ENCODE measurements at regions not wholly inside any gene's neighbourhood (a gene's known extent, or its start where the extent isn't known, plus 50 kb on each side); places are given as distances from the start of the nearest gene placed in this dataset.
"Not testable (repeated sequence)": the region's sequence is repeated elsewhere in the genome, so short reads cannot be mapped to it uniquely, and the experiment has no call there.

DNA sequence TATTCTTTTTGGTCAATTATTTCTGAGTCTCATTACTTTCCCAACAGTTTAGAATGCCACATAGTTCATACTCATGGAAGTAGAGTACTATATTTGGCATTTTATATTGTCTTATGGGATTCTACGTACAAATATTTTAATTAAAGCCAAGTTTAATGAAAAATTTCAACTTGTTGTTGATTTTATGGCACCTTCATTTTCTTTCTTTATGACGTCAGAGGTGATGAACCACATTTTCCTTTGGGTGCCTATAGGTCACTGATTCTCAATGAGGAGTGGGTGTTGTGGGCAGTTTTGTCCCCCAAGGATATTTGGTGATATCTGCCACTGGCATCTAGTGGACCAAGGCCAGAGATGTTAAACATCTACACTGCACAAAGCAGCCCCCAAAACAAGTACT is 1071.3 kb downstream of the NXPH1 start:
- DNase-seq, result no peak

DNA sequence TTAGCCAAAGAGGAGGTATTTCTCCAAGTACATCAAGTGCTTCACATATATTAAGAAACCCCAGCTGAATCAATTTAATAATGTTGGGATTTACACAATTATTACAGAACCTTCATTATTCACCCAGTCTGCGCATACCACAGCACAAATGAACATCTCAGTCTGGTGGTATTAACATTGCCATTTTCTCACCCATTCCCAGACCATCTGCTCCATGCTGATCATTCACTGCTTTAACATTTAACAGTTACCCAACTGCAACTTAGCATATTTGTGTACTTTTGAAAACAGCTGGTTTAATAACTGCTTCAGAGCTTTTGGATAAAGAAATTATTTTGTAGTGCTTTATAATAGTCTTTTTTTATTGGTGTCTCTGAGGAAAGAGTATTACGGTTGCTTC is 1072.1 kb downstream of the NXPH1 start:
- no peak for DNase-seq

DNA sequence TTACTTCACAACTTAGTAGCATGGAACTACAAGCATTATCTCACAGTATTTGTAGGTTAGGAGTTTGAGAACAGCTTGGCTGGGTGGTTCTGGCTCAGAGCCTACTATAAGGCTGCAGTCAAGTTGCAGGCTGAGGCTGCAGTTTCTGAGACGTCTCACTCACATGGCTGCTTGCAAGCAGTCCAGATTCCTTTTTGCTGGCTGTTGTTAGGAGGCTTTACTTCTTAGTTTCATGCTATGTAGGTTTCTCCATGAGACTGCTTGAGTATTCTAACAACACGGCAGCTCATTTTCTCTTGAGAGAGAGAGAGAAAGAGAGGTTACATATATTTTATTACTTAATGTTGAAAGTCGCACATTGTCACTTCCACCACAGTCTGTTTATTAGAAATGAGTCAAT is 1073.9 kb downstream of the NXPH1 start:
- DNase-seq, result peak in 9 of 56 donors; percentile 0 to 35 (median 8)

DNA sequence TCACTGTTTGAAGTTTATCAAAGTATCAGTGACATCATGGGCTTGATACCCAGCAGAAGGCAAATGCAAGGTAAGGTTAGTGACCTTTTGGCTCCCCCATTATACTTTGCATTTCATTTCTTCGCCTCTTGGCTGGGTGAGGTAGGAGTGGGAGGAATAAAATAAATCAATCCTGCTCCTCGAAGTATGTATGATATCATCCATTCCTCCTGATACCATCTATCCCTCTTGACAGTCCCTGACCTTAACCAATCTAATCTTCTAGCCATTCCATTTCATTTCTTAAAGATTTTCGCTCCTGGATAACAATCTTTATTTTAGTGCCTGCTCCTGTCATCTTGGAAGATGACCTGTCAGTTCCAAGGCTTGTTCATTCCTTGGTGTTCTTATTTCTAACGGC is 1083.3 kb downstream of the NXPH1 start:
- DNase-seq, result no peak

DNA sequence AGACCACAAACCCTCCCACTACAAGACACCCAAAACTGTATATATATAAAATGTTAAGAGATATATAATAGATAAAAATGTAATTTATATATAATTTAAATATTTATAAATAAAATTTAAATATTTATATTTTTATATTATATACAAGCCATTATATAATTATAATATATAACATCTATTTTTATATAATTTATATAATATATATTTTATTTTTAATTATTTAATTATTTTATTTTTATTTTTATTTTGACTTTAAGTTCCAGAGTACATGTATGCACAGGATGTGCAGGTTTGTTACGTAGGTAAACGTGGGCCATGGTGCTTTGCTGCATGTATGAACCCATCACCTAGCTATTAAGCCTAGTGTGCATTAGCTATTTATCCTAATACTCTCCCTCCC is 1090.2 kb downstream of the NXPH1 start:
- DNase-seq, result no peak

DNA sequence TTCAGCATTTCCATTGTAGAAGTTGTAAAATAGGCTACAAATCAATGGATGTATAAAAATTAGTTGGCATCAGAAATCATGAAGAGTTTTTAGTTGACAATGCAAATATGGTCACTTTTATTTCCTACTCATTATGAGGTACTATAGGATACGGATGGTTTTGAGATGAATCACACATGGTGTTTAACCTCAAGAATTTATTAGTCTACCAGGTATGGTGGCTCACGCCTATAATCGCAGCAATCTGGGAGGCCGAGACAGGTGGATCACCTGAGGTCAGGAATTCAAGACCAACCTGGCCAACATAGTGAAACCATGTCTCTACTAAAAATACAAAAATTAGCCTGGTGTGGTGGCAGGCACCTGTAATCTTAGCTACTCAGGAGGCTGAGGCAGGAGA is 1119.0 kb downstream of the NXPH1 start:
- DNase-seq, result not testable (repeated sequence)

DNA sequence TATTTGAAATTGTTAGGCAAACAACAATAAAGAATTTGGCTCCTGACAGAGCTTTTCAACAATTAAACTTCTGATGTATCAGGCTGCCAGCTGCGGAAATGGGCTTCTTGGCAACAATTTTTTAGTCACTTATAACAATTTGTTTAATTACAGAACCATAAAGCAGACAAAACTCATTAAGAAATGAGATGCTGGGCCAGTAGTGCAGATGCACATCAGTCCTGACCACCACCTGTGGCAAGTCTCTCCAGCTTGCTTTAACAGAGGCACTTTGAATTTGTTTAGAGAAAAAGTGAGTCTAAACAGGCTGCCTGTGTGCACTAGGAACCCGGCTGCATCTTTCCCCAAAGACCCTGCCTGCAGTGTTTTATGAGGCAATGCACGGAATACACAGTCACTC is 1124.4 kb downstream of the NXPH1 start:
- DNase-seq, result no peak

DNA sequence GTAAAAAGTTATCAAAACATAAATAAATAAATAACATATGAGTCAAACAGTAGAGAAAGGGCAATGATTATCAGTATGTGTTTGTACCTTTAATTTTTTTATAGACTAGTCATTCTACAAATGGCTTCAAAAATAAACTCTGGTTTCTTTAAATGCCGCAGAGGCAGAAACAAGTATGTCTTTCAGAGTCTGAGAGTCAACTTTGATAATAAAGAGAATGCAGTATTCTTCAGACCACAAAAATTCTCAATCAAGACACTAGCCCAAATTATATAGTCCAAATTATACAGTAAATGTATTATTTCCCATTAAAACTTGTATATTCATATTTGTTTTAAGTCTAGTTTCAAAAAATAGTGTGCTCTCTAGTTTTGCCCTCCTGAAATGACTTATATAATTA is 1142.3 kb downstream of the NXPH1 start:
- DNase-seq, result no peak

DNA sequence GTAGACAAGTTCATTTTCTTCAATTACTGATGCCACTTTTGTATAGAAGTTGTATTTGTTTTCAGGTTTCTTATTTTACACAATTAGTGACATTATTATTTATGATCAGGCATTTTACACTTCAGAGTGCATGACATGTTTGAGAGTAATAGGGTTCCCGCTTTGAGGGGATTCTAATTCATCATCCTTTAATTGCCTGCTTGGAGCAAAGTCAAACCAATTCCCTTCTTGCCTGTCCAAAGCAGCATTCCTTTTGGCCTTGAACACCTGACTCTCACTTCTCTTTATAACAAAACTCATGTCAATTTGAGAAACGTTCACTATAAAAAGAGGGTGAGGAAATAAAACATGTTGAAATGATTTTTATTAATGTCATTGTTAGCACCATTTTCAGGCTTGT is 1149.4 kb downstream of the NXPH1 start:
- DNase-seq, result no peak

DNA sequence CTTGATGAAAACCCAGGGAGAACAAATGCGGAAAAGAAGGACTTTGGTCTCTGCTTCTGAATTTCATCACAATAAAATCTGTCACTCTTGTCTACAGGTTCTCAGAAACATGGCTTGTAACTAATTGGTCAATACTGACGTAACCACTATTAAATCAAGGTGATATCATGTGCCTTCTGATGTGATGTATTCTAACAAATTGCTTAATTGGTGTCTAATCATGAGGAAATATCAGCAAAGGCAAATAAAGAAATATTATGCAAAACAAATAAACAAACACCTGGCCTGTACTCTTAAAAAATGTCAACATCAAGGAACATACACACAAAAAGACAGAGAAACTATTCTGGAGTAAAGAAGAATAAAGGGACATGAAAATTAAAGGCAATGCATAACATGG is 1165.0 kb downstream of the NXPH1 start:
- no peak for DNase-seq

DNA sequence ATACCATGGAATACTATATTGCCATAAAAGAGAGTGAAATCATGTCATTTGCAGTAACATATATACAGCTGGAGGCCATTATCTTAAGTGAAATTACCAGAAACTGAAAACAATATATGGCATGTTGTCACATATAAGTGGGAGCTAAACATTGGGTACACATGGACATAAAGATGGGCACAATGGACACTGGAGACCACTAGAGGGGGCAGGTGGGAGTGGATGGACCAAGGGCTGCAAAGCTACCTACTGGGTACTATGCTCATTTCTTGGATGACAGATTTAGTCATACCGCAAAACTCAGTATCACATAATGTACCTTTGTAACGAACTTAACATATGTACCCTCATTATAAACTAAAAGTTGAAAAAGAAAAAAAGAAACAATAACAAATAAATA is 1167.6 kb downstream of the NXPH1 start:
- no peak for DNase-seq

DNA sequence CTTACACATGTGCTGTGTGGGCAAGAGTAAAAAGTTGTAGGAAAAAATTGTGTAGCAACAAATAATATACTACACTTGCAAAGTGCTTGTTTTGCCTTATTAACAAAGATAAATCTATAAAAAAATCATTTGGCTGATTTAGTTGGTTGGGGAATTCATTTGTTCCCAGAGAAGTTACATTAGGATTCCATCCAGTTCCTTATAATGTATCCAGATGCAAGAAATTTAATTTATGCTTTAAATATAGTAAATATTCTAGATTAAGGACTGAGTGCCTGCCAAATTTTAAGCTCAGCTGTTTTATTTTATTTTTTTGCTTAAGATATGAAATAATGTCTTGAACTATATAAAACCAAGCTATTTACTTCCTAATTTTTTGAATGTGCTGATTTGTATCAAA is 1169.9 kb downstream of the NXPH1 start:
- no peak for DNase-seq

DNA sequence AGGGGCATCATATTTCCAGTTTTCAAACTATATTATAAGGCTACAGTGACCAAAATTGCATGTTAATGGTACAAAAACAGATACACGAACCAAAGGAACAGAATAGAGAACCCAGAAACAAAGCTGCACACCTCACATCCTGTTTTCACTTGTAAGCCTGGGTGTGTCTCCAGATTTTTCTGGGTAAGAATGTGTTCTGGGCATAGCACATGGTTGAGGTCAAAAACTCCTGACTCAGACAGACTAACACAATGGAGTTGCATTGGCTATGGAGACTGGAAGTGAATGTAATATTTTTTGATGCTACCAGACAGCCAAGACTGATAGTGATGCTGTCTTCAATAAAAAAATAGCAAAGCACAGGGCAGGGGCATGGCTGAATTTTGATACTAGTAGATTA is 1175.2 kb downstream of the NXPH1 start:
- DNase-seq, result no peak

DNA sequence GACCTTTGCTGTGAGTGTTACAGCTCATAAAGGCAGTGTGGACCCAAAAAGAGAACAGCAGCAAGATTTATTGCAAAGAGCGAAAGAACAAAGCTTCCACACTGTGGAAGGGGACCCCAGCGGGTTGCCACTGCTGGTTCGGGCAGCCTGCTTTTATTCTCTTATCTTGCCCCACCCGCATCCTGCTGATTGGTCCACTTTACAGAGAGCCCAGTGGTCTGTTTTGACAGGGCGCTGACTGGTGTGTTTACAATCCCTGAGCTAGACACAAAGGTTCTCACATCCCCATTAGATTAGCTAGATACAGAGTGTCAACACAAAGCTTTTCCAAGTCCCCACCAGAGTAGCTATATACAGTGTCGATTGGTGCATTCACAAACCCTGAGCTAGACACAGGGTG is 1187.5 kb downstream of the NXPH1 start:
- not testable (repeated sequence) for DNase-seq

DNA sequence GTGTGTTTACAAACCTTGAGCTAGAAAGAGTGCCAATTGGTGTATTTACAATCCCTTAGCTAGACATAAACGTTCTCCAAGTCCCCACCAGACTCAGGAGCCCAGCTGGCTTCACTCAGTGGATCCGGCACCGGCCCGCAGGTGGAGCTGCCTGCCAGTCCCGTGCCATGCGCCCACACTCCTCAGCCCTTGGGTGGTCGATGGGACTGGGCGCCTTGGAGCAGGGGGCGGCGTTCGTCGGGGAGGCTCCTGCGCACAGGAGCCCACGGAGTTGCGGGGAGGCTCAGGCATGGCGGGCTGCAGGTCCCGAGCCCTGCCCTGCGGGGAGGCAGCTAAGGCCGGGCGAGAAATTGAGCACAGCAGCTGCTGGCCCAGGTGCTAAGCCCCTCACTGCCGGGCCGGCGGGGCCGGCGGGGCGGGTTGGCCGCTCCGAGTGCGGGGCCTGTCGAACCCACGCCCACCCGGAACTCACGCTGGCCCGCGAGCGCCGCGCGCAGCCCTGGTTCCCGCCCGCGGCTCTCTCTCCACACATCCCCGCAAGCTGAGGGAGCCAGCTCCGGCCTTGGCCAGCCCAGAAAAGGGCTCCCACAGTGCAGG is 1188.0 kb downstream of the NXPH1 start:
- DNase-seq, result not testable (repeated sequence)

DNA sequence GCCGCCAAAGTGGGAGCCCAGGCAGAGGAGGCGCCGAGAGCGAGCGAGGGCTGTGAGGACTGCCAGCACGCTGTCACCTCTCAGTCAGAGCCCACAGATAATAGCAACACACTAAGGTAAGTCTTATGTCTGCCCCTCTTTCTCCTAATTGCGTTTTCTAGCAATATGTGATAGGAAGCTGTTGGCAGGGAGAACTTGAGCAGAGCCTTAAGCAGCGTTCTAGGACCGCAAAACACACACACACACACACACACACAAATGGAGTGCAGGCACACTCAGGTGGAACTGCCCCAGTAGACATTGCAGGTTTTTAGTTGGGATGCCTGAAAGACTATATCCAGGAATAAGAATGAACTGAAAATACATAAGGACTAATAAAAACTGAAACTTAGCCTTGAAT is 1188.5 kb downstream of the NXPH1 start:
- DNase-seq, result no peak

DNA sequence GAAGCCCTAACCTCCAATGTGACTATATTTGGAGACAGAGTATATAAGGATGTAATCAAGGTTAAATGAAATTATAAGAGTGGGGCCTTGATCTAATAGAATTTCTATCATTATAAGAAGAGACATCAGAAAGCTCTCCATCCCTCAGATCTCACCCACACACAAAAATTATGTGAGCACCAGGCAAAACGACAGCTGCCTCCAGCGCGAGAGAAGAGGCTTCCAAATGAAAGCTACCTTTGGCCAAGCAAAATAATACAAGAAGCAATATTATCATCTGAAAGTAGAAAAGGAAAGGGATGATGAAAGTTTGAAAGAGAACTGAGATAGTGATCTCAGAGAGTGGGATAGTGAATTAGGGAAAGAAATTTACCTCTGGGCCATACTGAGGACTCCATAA is 1192.5 kb downstream of the NXPH1 start:
- no peak for DNase-seq

DNA sequence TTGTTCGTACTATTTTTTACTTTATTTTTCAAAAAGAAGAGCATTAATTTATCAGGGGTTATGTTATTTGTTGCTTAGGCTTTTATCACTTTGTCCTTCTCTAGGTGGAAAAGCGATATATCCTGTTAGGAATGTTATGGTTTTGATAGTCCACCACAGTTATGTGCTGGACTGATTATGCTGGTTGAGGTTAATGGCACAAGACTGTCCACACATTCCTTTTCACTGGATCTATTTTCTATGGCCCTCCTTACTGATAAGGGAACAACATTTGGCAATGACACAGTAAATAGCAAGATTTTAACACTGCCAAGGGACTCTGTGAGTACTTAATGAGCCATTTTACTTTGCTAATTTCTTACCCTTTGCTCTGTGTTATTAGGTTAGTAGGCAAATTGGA is 1212.3 kb downstream of the NXPH1 start:
- no peak for DNase-seq

DNA sequence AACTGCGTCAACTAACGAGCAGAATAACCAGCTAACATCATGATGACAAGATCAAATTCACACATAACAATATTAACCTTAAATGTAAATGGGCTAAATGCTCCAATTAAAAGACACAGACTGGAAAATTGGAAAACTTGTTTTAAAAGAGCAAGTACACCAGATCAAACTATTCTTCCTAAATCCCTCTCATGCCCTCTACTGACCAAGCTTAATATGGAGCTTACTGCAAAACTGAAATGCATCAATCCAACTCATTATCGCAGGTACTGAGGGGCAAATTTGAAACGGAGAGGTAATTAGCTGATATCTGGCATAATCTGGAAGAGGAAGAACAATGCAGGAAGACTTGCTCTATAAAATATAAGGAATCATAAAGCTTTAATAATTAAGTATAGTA is 1223.8 kb downstream of the NXPH1 start:
- no peak for DNase-seq

DNA sequence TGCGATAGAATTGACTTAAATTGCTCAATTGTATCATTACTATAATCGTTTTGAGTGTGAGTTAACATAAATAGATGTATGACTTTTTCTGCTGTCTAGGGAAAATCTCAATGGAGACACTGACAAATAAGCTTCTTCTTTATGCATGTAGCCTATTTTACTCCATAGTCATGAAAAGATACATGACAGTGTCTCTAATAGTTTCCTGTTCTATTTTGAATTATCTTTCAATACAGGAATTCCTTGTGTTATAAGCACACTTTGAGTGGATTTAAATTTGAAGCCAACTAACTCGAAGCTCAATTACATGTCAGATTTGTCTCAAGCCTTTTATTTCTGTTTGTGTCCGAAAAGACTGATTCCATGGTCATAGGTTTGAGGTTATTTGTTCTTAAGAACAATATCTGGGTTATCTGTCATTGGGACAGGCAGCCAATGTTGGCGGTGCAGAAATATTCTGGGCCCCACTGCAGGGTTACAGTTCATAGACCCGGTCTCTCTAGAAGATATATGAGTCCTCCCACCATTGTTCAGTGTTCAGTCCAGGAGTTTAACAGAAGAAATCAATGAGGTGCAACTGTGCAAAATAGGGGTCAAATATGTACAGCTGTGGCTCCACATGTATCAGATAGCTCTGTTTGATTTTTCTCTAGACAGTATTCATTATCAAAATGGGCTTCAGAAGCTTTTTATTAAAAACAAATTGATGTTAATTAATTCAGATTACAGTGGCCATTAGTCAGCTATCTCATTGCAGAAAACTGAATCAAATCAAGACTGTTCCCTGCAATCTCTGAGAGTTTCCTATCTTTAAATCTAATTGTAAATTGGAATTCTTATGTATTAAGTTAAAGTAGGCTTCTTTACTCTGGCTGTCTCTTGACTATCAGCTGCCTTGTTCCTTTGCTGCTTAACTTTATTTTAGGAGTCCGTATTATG is 1238.8 kb downstream of the NXPH1 start:
- no peak for DNase-seq

DNA sequence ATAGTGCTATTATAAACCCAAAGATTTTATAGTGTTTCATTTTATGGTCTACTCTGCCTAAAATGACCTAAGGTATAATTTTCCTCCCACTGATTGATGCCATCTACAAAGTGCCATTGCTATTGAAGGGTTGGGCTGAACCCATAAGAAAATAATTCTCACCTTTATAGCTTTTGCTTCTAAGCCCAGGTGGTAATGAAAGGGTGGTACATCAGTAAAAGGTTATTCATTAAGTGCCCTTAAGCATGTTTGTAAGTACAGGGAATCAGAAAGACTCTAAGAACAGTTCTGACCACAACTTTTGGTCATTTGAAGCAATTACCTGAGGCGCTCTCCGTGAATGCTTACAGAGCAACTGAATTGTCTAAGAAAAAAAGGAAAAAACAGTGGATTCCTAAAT is 1247.3 kb downstream of the NXPH1 start:
- DNase-seq, result no peak

DNA sequence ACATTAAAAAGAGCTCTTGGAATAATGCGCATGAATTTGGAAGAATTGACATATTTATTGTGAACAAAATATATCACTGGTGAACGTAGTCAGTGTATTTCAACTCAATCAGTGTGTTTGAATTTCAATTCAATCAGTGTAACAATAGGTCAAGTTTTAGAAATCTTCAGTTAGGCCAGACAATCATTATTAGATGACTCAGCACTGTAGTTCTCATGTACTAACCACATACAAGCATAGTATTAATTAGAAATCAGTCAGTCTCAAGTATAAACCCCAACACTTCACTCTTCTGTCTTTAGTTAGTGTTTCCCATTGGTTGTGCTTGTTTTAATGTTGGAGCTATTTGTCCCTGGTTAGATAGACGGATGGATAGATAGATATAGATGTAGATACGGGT is 1247.9 kb downstream of the NXPH1 start:
- no peak for DNase-seq

DNA sequence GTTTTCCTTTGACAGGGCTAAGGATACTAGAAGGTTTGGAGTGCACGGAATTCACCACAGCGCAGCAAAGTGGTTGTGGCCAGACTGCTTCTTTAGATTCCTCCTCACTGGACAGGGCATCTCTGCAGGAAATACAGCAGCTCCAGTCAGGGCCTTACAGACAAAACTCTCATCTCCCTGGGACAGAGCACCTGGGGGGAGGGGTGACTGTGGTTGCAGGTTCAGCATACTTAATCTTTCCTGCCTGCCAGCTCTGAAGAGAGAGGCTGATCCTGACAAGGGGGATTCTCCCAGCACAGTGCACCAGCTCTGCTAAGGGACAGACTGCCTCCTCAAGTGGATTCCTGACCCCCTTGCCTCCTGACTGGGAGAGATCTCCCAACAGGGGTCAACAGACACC is 1257.9 kb downstream of the NXPH1 start:
- no peak for DNase-seq

All from amygdala (tissue), 56 donors.